CD4-positive, CD25-positive, alpha-beta regulatory T cell (primary cell): ENCODE measurements at regions not wholly inside any gene's neighbourhood (a gene's known extent, or its start where the extent isn't known, plus 50 kb on each side); places are given as distances from the start of the nearest gene placed in this dataset.
"Not testable (repeated sequence)": the region's sequence is repeated elsewhere in the genome, so short reads cannot be mapped to it uniquely, and the experiment has no call there.

Experiments used
- ATAC-seq, 2 donors: fragments of 150-1000 bp; cut with Tn5 transposase; one replicate each; pipeline ENCODE4 v1.10.0; 2021; ENCODE audit warnings: low read depth in 2 of 2, moderate number of reproducible peaks in 2 of 2, moderate library complexity in 1 of 2
- DNase-seq, 3 donors: peaks; one replicate each; pipeline versions ENCODE4 v3.0.0 to v3.0.0-alpha.2; 2012 to 2022; ENCODE audit warnings: mixed read lengths in 1 of 3
- H3K27ac ChIP-seq: one replicate; pipeline ENCODE4 v1.7.0; 2013; ENCODE audit warnings: mild to moderate bottlenecking, low read length; ENCODE audit not compliant: insufficient read depth, poor library complexity, severe bottlenecking
- H3K27me3 ChIP-seq: one replicate; pipeline ENCODE4 v1.7.0; 2013; ENCODE audit warnings: low read length; ENCODE audit not compliant: control insufficient read depth, insufficient read depth
- H3K36me3 ChIP-seq: one replicate; pipeline ENCODE4 v1.7.0; 2013; ENCODE audit warnings: mild to moderate bottlenecking, low read length, moderate library complexity; ENCODE audit not compliant: control insufficient read depth, insufficient read depth
- H3K4me1 ChIP-seq: 2 replicates; pipeline ENCODE4 v1.7.0; 2013; ENCODE audit warnings: mild to moderate bottlenecking, low read length; ENCODE audit not compliant: insufficient read depth, control insufficient read depth, poor library complexity, severe bottlenecking
- H3K4me3 ChIP-seq: one replicate; pipeline ENCODE4 v1.7.0; 2013; ENCODE audit warnings: low read depth, mild to moderate bottlenecking, low read length, moderate library complexity
- H3K9me3 ChIP-seq, 2 experiments: 1 replicate in 1 of 2; 2 replicates in 1 of 2; pipeline ENCODE4 v1.7.0; 2013; ENCODE audit warnings: low read length in 2 of 2, mild to moderate bottlenecking in 1 of 2, moderate library complexity in 1 of 2; ENCODE audit not compliant: control insufficient read depth in 2 of 2
- H3K27ac Mint-ChIP-seq, 3 donors: one replicate each; pipeline ENCODE4 v1.8.0; 2020 to 2022; ENCODE audit warnings: mild to moderate bottlenecking in 3 of 3, mixed read lengths in 3 of 3, moderate library complexity in 2 of 3
- H3K27me3 Mint-ChIP-seq: one replicate; pipeline ENCODE4 v1.8.0; 2022; ENCODE audit warnings: mild to moderate bottlenecking, mixed read lengths
- H3K36me3 Mint-ChIP-seq: one replicate; pipeline ENCODE4 v1.8.0; 2020; ENCODE audit warnings: mixed read lengths
- H3K4me1 Mint-ChIP-seq, 4 donors: one replicate each; pipeline ENCODE4 v1.8.0; 2020 to 2022; ENCODE audit warnings: mixed read lengths in 4 of 4, mild to moderate bottlenecking in 1 of 4
- H3K4me3 Mint-ChIP-seq, 4 donors: one replicate each; pipeline ENCODE4 v1.8.0; 2020 to 2022; ENCODE audit warnings: mild to moderate bottlenecking in 4 of 4, mixed read lengths in 4 of 4, moderate library complexity in 3 of 4
- H3K9me3 Mint-ChIP-seq, 7 donors: one replicate each; pipeline ENCODE4 v1.8.0; 2020 to 2022; ENCODE audit warnings: mixed read lengths in 7 of 7, mild to moderate bottlenecking in 3 of 7, moderate library complexity in 2 of 7

GRCh38 chr10:62498271-62498670 lies 124.1 kb downstream of the ZNF365 start:
- peaks cover 0 to 1% (median 0%) of the 10 kb centered on the region in 4 donors for H3K4me1 Mint-ChIP-seq
- ATAC-seq = no peak
- H3K9me3 Mint-ChIP-seq = peaks cover 0 to 4% (median 0%) of the 10 kb centered on the region in 7 donors
- DNase-seq = no peak
- Histone ChIP-seq H3K4me3 (no peak overlapping the region), H3K36me3 (no peaks in the 10 kb centered on the region), H3K4me1 (no peaks in the 10 kb centered on the region), H3K27me3 (no peaks in the 10 kb centered on the region), H3K9me3 (no peaks in the 10 kb centered on the region), H3K27ac (no peak overlapping the region)
- H3K36me3 Mint-ChIP-seq = no peaks in the 10 kb centered on the region
- H3K4me3 Mint-ChIP-seq = no peak overlapping the region
- peaks cover 36% of the 10 kb centered on the region for H3K27me3 Mint-ChIP-seq
- H3K27ac Mint-ChIP-seq = no peak overlapping the region

DNA sequence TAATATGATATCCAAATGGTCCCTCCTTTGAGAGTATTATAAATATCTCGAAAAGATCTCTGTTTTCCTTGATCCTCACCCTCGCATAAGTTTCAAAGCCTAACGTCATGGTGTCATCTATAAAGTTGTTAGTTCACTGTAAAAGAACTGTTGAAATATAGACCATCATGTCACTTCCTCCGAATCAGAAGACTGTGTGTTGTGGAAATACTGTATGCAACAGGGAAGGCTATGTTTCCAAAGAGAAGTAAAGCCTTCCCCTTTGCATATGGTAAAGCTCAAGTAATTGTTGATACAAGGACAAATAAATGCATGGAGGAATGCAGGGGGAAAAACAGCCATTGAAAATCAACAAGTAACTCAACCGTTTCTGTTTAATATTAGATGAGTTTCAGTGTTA lies 125.9 kb downstream of the ZNF365 start:
- H3K36me3 Mint-ChIP-seq, H3K27ac ChIP-seq: not testable (repeated sequence)

GRCh38 chr10:62501547-62501946 lies 127.4 kb downstream of the ZNF365 start:
- Histone ChIP-seq H3K9me3 (no peaks in the 10 kb centered on the region), H3K4me1 (no peaks in the 10 kb centered on the region), H3K27ac (no peak overlapping the region), H3K4me3 (no peak overlapping the region), H3K36me3 (no peaks in the 10 kb centered on the region), H3K27me3 (no peaks in the 10 kb centered on the region)
- Mint-ChIP-seq H3K27ac (no peak overlapping the region), H3K27me3 (peaks cover 23% of the 10 kb centered on the region), H3K4me3 (no peak overlapping the region), H3K4me1 (peaks cover 0 to 1% (median 0%) of the 10 kb centered on the region in 4 donors), H3K36me3 (no peaks in the 10 kb centered on the region), H3K9me3 (peaks cover 0 to 3% (median 0%) of the 10 kb centered on the region in 7 donors)
- ATAC-seq (no peak), DNase-seq (no peak)

More for the DNA sequence above, 125.9 kb downstream of the ZNF365 start:
- not testable (repeated sequence) for H3K9me3 Mint-ChIP-seq, ATAC-seq, H3K4me3 Mint-ChIP-seq, H3K4me3 ChIP-seq, H3K4me1 Mint-ChIP-seq, H3K36me3 ChIP-seq, H3K27me3 ChIP-seq, H3K4me1 ChIP-seq, H3K9me3 ChIP-seq, H3K27ac Mint-ChIP-seq, DNase-seq
- H3K27me3 Mint-ChIP-seq = peaks cover 27% of the 10 kb centered on the region

DNA sequence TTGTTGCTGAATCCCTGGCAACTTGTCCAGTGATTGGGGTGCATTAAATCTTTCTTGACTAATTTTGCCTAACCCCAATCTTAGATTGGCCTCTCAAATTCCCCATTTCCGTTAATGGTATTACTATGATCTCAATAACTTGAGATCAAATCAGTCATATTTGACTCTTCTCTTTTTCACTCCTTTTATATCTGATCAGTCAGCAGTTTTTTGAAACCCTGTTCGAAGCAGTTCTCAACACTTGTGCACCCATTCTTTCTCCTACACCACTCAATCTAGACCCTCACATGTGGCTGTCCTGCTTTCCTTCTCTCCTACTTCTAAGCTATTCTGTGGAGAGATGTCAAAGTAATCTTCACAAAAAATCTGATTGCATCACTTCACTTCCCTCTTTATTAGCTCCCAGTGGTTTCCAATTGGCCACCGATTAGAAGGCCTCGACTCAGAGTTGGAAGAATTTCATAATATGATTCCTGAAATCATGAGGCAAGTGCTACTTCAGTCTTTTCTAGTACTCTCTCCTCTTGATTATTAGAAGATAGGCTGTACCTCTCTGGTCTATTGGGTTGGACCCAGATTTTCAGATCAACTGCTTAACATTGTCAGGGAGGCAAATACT lies 128.9 kb downstream of the ZNF365 start:
- Histone ChIP-seq H3K4me1 (no peaks in the 10 kb centered on the region), H3K27me3 (no peaks in the 10 kb centered on the region), H3K9me3 (no peaks in the 10 kb centered on the region), H3K4me3 (no peak overlapping the region), H3K27ac (no peak overlapping the region), H3K36me3 (no peaks in the 10 kb centered on the region)
- peaks cover 19% of the 10 kb centered on the region for H3K27me3 Mint-ChIP-seq
- no peak for ATAC-seq
- no peaks in the 10 kb centered on the region for H3K36me3 Mint-ChIP-seq
- no peak overlapping the region for H3K27ac Mint-ChIP-seq
- H3K4me1 Mint-ChIP-seq = peaks cover 0 to 1% (median 0%) of the 10 kb centered on the region in 4 donors
- DNase-seq = no peak
- H3K4me3 Mint-ChIP-seq = no peak overlapping the region
- H3K9me3 Mint-ChIP-seq = peaks cover 0 to 3% (median 0%) of the 10 kb centered on the region in 7 donors

GRCh38 chr10:62503872-62504271 lies 129.7 kb downstream of the ZNF365 start:
- no peaks in the 10 kb centered on the region for H3K4me1 Mint-ChIP-seq
- ATAC-seq = no peak
- H3K9me3 Mint-ChIP-seq = peaks cover 0 to 3% (median 0%) of the 10 kb centered on the region in 7 donors
- Histone ChIP-seq H3K9me3 (no peaks in the 10 kb centered on the region), H3K27ac (no peak overlapping the region), H3K27me3 (no peaks in the 10 kb centered on the region), H3K4me1 (no peaks in the 10 kb centered on the region), H3K36me3 (no peaks in the 10 kb centered on the region), H3K4me3 (no peak overlapping the region)
- H3K36me3 Mint-ChIP-seq = no peaks in the 10 kb centered on the region
- peaks cover 19% of the 10 kb centered on the region for H3K27me3 Mint-ChIP-seq
- H3K4me3 Mint-ChIP-seq = no peak overlapping the region
- DNase-seq = no peak
- no peak overlapping the region for H3K27ac Mint-ChIP-seq

- Histone ChIP-seq H3K4me3 (no peak overlapping the region), H3K4me1 (no peaks in the 10 kb centered on the region), H3K27me3 (peaks cover 1% of the 10 kb centered on the region), H3K9me3 (no peaks in the 10 kb centered on the region), H3K27ac (no peak overlapping the region), H3K36me3 (no peaks in the 10 kb centered on the region)
- Mint-ChIP-seq H3K27ac (no peak overlapping the region), H3K4me1 (no peaks in the 10 kb centered on the region), H3K4me3 (no peak overlapping the region), H3K27me3 (peaks cover 4% of the 10 kb centered on the region), H3K9me3 (peaks cover 0 to 3% (median 0%) of the 10 kb centered on the region in 7 donors), H3K36me3 (no peaks in the 10 kb centered on the region)
- no peak for ATAC-seq
- no peak for DNase-seq
Measured at GRCh38 chr10:62506371-62506770, 132.2 kb downstream of the ZNF365 start.

GRCh38 chr10:62511238-62511637 lies 137.1 kb downstream of the ZNF365 start:
- Mint-ChIP-seq H3K36me3 (no peaks in the 10 kb centered on the region), H3K27ac (no peak overlapping the region), H3K4me1 (no peaks in the 10 kb centered on the region), H3K9me3 (peaks cover 0 to 2% (median 0%) of the 10 kb centered on the region in 7 donors), H3K27me3 (no peaks in the 10 kb centered on the region), H3K4me3 (no peak overlapping the region)
- no peak for DNase-seq
- no peak overlapping the region for H3K4me3 ChIP-seq
- H3K27ac ChIP-seq = no peak overlapping the region
- ATAC-seq = no peak
- no peaks in the 10 kb centered on the region for H3K4me1 ChIP-seq
- no peaks in the 10 kb centered on the region for H3K9me3 ChIP-seq
- no peaks in the 10 kb centered on the region for H3K36me3 ChIP-seq
- H3K27me3 ChIP-seq = peaks cover 2% of the 10 kb centered on the region

- H3K4me3 Mint-ChIP-seq = no peak overlapping the region
- H3K9me3 ChIP-seq = no peaks in the 10 kb centered on the region
- H3K27ac Mint-ChIP-seq = no peak overlapping the region
- H3K9me3 Mint-ChIP-seq = peaks cover 0 to 2% (median 0%) of the 10 kb centered on the region in 7 donors
- H3K27ac ChIP-seq = no peak overlapping the region
- no peaks in the 10 kb centered on the region for H3K4me1 ChIP-seq
- peaks cover under 1% of the 10 kb centered on the region for H3K27me3 Mint-ChIP-seq
- H3K27me3 ChIP-seq = peaks cover 3% of the 10 kb centered on the region
- no peak overlapping the region for H3K4me3 ChIP-seq
- H3K36me3 ChIP-seq = no peaks in the 10 kb centered on the region
- DNase-seq = no peak
- ATAC-seq = no peak
- no peaks in the 10 kb centered on the region for H3K36me3 Mint-ChIP-seq
- no peaks in the 10 kb centered on the region for H3K4me1 Mint-ChIP-seq
Measured at GRCh38 chr10:62511656-62512055, 137.5 kb downstream of the ZNF365 start.
